A673 (cell line): ENCODE measurements at regions not wholly inside any gene's neighbourhood (a gene's known extent, or its start where the extent isn't known, plus 50 kb on each side); places are given as distances from the start of the nearest gene placed in this dataset.

Source experiments
- EZH2 ChIP-seq: fragments of 200-600 bp; sonication (generic); IDR thresholded peaks from 2 replicates; pipeline ENCODE4 v1.6.1; 2017; ENCODE audit warnings: borderline replicate concordance, low read depth, mild to moderate bottlenecking, mixed read lengths, antibody characterized with exemption, low read length; ENCODE audit not compliant: poor library complexity, severe bottlenecking
- TF ChIP-seq, protein P1 (sequence below): fragments of 300-800, 200-600 bp; sonication (generic); conservative IDR thresholded peaks from 2 replicates; pipeline ENCODE4 v1.5.1; 2017; ENCODE audit warnings: low read depth, mild to moderate bottlenecking, antibody characterized with exemption, low read length, moderate library complexity, mixed read lengths

DNA sequence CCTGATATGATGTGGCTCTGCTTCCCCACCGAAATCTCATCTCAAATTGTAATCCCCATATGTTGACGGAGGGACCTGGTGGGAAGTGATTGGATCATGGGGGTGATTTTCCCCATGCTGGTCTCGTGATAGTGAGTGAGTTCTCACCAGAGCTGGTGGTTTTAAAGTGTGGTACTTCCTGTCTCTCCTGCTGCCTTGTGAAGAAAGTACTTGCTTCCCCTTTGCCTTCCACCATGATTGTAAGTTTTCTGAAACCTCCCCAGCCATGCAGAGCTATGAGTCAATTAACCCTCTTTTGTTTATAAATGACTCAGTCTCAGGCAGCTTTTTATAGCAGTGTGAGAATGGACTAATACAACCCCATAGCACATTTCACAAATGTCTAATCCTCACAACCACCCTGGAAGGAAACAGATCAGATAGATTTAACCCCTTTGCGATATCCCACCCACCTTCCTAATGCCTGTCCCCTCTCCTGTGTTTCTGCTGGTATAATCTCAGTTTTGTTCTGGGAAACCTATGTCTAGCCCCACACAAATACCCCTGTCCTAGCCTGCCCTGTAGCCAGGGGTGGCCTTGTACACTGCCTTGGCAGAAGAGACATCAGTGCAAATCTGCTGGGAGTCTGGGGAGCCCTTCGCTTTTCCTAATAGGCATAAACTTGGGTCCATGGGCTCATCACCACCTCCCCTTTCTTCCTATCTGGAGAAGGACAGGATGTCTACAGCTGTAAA, 157.0 kb upstream of the RAI14 start:
- TF ChIP-seq, protein P1, sequence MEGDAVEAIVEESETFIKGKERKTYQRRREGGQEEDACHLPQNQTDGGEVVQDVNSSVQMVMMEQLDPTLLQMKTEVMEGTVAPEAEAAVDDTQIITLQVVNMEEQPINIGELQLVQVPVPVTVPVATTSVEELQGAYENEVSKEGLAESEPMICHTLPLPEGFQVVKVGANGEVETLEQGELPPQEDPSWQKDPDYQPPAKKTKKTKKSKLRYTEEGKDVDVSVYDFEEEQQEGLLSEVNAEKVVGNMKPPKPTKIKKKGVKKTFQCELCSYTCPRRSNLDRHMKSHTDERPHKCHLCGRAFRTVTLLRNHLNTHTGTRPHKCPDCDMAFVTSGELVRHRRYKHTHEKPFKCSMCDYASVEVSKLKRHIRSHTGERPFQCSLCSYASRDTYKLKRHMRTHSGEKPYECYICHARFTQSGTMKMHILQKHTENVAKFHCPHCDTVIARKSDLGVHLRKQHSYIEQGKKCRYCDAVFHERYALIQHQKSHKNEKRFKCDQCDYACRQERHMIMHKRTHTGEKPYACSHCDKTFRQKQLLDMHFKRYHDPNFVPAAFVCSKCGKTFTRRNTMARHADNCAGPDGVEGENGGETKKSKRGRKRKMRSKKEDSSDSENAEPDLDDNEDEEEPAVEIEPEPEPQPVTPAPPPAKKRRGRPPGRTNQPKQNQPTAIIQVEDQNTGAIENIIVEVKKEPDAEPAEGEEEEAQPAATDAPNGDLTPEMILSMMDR: no peak
- TF ChIP-seq EZH2: no peak
